ENCODE measurements at regions not wholly inside any gene's neighbourhood (a gene's known extent, or its start where the extent isn't known, plus 50 kb on each side); places are given as distances from the start of the nearest gene placed in this dataset.

GRCh38 chr20:1833728-1834726 lies 61.2 kb upstream of the SIRPA start:
- Histone ChIP-seq H3K4me1 (ENCODE audit: low read length) (peaks cover 6% of the 10 kb centered on the region), H3K9me3 (ENCODE audit: insufficient read depth, low read length) (no peaks in the 10 kb centered on the region), H3K36me3 (replicated peaks; ENCODE audit: low read depth, low read length) (no peaks in the 10 kb centered on the region), H3K27me3 (ENCODE audit: low read depth, low read length) (peaks cover 64% of the 10 kb centered on the region), H4K20me1 (ENCODE audit: insufficient read depth, low read length) (no peaks in the 10 kb centered on the region), H3K27ac (ENCODE audit: low read length) (no peak overlapping the region), H3K4me2 (ENCODE audit: low read length) (no peak overlapping the region), H3K79me2 (ENCODE audit: low read length) (no peaks in the 10 kb centered on the region), H3K4me3 (ENCODE audit: low read length) (no peak overlapping the region), H3K9ac (ENCODE audit: low read length) (no peak overlapping the region), H2AFZ (ENCODE audit: low read depth, low read length) (no peak overlapping the region)
- no peak for TF ChIP-seq EZH2phosphoT487 (IDR thresholded peaks at IDR 0.05; ENCODE audit: low read depth)
- no peak for TF ChIP-seq CTCF (IDR thresholded peaks at IDR 0.05; ENCODE audit: low read depth, low read length)

- Histone ChIP-seq H3K4me3 (ENCODE audit: low read length) (no peak overlapping the region), H3K4me1 (ENCODE audit: low read length) (peaks cover 14% of the 10 kb centered on the region), H4K20me1 (ENCODE audit: insufficient read depth, low read length) (no peaks in the 10 kb centered on the region), H3K9ac (ENCODE audit: low read length) (no peak overlapping the region), H3K27ac (ENCODE audit: low read length) (no peak overlapping the region), H3K9me3 (ENCODE audit: insufficient read depth, low read length) (no peaks in the 10 kb centered on the region), H3K79me2 (ENCODE audit: low read length) (no peaks in the 10 kb centered on the region), H2AFZ (ENCODE audit: low read depth, low read length) (no peak overlapping the region), H3K27me3 (ENCODE audit: low read depth, low read length) (peaks cover 60% of the 10 kb centered on the region), H3K36me3 (replicated peaks; ENCODE audit: low read depth, low read length) (no peaks in the 10 kb centered on the region), H3K4me2 (ENCODE audit: low read length) (no peak overlapping the region)
- TF ChIP-seq CTCF (IDR thresholded peaks at IDR 0.05; ENCODE audit: low read depth, low read length) (no peak), EZH2phosphoT487 (IDR thresholded peaks at IDR 0.05; ENCODE audit: low read depth) (no peak)
Measured at GRCh38 chr20:1833216-1833615, 62.0 kb upstream of the SIRPA start.

- H3K4me2 ChIP-seq (ENCODE audit: low read length) = no peak overlapping the region
- H3K9me3 ChIP-seq (ENCODE audit: insufficient read depth, low read length) = no peaks in the 10 kb centered on the region
- no peaks in the 10 kb centered on the region for H3K36me3 ChIP-seq (replicated peaks; ENCODE audit: low read depth, low read length)
- H3K9ac ChIP-seq (ENCODE audit: low read length) = no peak overlapping the region
- H3K27ac ChIP-seq (ENCODE audit: low read length) = no peak overlapping the region
- no peak overlapping the region for H2AFZ ChIP-seq (ENCODE audit: low read depth, low read length)
- H3K27me3 ChIP-seq (ENCODE audit: low read depth, low read length) = peaks cover 56% of the 10 kb centered on the region
- no peaks in the 10 kb centered on the region for H4K20me1 ChIP-seq (ENCODE audit: insufficient read depth, low read length)
- peaks cover 17% of the 10 kb centered on the region for H3K4me1 ChIP-seq (ENCODE audit: low read length)
- no peak overlapping the region for H3K4me3 ChIP-seq (ENCODE audit: low read length)
- no peak for TF ChIP-seq CTCF (IDR thresholded peaks at IDR 0.05; ENCODE audit: low read depth, low read length)
- no peak for TF ChIP-seq EZH2phosphoT487 (IDR thresholded peaks at IDR 0.05; ENCODE audit: low read depth)
- no peaks in the 10 kb centered on the region for H3K79me2 ChIP-seq (ENCODE audit: low read length)
Measured at GRCh38 chr20:1832634-1833033, 62.6 kb upstream of the SIRPA start.

GRCh38 chr20:1831606-1832005 lies 63.6 kb upstream of the SIRPA start:
- H3K9me3 ChIP-seq (ENCODE audit: insufficient read depth, low read length) = no peaks in the 10 kb centered on the region
- H3K9ac ChIP-seq (ENCODE audit: low read length) = no peak overlapping the region
- H3K27me3 ChIP-seq (ENCODE audit: low read depth, low read length) = peaks cover 46% of the 10 kb centered on the region
- no peaks in the 10 kb centered on the region for H4K20me1 ChIP-seq (ENCODE audit: insufficient read depth, low read length)
- no peak overlapping the region for H3K4me2 ChIP-seq (ENCODE audit: low read length)
- no peak overlapping the region for H2AFZ ChIP-seq (ENCODE audit: low read depth, low read length)
- H3K27ac ChIP-seq (ENCODE audit: low read length) = no peak overlapping the region
- no peaks in the 10 kb centered on the region for H3K36me3 ChIP-seq (replicated peaks; ENCODE audit: low read depth, low read length)
- peaks cover 17% of the 10 kb centered on the region for H3K4me1 ChIP-seq (ENCODE audit: low read length)
- no peaks in the 10 kb centered on the region for H3K79me2 ChIP-seq (ENCODE audit: low read length)
- TF ChIP-seq EZH2phosphoT487 (IDR thresholded peaks at IDR 0.05; ENCODE audit: low read depth) = no peak
- TF ChIP-seq CTCF (IDR thresholded peaks at IDR 0.05; ENCODE audit: low read depth, low read length) = no peak
- no peak overlapping the region for H3K4me3 ChIP-seq (ENCODE audit: low read length)
